T-cell (primary cell): ENCODE measurements at regions not wholly inside any gene's neighbourhood (a gene's known extent, or its start where the extent isn't known, plus 50 kb on each side); places are given as distances from the start of the nearest gene placed in this dataset.

Source experiments
- ATAC-seq, 4 experiments: fragments of 200-7000 bp in 3 of 4; fragments of 150-1000 bp in 1 of 4; cut with Tn5 transposase; replicated peaks in 1 of 4; 1 replicate in 3 of 4; 2 replicates in 1 of 4; pipeline ENCODE4 v1.10.0; 2021; ENCODE audit warnings: moderate library complexity in 3 of 4, mild to moderate bottlenecking in 2 of 4, moderate number of reproducible peaks in 1 of 4
- CTCF ChIA-PET, 2 donors: fragments of 300-600 bp; sonication (Branson Sonifier 250); formaldehyde crosslinking; loops; one replicate each; lab custom pipeline; 2022; ENCODE audit warnings: antibody characterized with exemption in 2 of 2; lab: Charles Lee
- POLR2A ChIA-PET, 2 donors: fragments of 300-600 bp; sonication (Branson Sonifier 250); formaldehyde crosslinking; loops; one replicate each; lab custom pipeline; 2022; ENCODE audit warnings: antibody characterized with exemption in 2 of 2; lab: Charles Lee
- DNase-seq, 35 experiments: peaks; one replicate each; pipeline versions ENCODE4 v3.0.0 to v3.0.0-alpha.2; 2013 to 2023
- H3K27ac ChIP-seq: one replicate; pipeline ENCODE4 v1.5.1; 2013; ENCODE audit warnings: low read length
- H3K27me3 ChIP-seq, 2 experiments: replicated peaks in 1 of 2; 1 replicate in 1 of 2; 2 replicates in 1 of 2; pipeline versions ENCODE4 v1.6.1 to v1.7.0; 2013; ENCODE audit warnings: low read length in 1 of 2, mixed read lengths in 1 of 2; ENCODE audit not compliant: control insufficient read depth in 2 of 2, insufficient read depth in 2 of 2; ENCODE audit errors: extremely low read depth in 1 of 2
- H3K36me3 ChIP-seq, 2 donors: 1 replicate in 1 of 2; 2 replicates in 1 of 2; pipeline versions ENCODE4 v1.6.1 to v1.7.0; 2013; ENCODE audit warnings: low read length in 1 of 2; ENCODE audit not compliant: control insufficient read depth in 2 of 2, insufficient read depth in 1 of 2; ENCODE audit errors: extremely low read depth in 1 of 2
- H3K4me1 ChIP-seq, 2 experiments: 1 replicate in 1 of 2; 2 replicates in 1 of 2; pipeline versions ENCODE4 v1.6.1 to v1.7.0; 2013; ENCODE audit warnings: low read length in 2 of 2, mixed read lengths in 1 of 2; ENCODE audit not compliant: insufficient read depth in 2 of 2, control insufficient read depth in 1 of 2; ENCODE audit errors: extremely low read depth in 1 of 2
- H3K4me3 ChIP-seq, 2 donors: 1 replicate in 1 of 2; 2 replicates in 1 of 2; pipeline versions ENCODE4 v1.5.1 to v1.7.0; 2013; ENCODE audit warnings: mild to moderate bottlenecking in 2 of 2, low read length in 1 of 2, moderate library complexity in 1 of 2; ENCODE audit not compliant: control insufficient read depth in 1 of 2; ENCODE audit errors: extremely low read depth in 1 of 2
- H3K9me3 ChIP-seq: 2 replicates; pipeline ENCODE4 v1.7.0; 2013
- H3K27ac Mint-ChIP-seq, 2 donors: one replicate each; pipeline ENCODE4 v1.8.0; 2020 to 2021; ENCODE audit warnings: mild to moderate bottlenecking in 2 of 2, mixed read lengths in 2 of 2
- H3K27me3 Mint-ChIP-seq, 2 donors: one replicate each; pipeline ENCODE4 v1.8.0; 2021 to 2022; ENCODE audit warnings: mixed read lengths in 2 of 2
- H3K36me3 Mint-ChIP-seq: one replicate; pipeline ENCODE4 v1.8.0; 2021; ENCODE audit warnings: mixed read lengths
- H3K4me1 Mint-ChIP-seq, 3 donors: one replicate each; pipeline ENCODE4 v1.8.0; 2020 to 2022; ENCODE audit warnings: mixed read lengths in 3 of 3, mild to moderate bottlenecking in 1 of 3
- H3K4me3 Mint-ChIP-seq, 3 donors: one replicate each; pipeline ENCODE4 v1.8.0; 2020 to 2022; ENCODE audit warnings: mild to moderate bottlenecking in 3 of 3, mixed read lengths in 3 of 3, moderate library complexity in 3 of 3
- H3K9me3 Mint-ChIP-seq, 3 donors: one replicate each; pipeline ENCODE4 v1.8.0; 2020 to 2022; ENCODE audit warnings: mixed read lengths in 3 of 3
- WGBS: methylation state at CpG from one replicate; pipeline ENCODE4 v1.1.5; 2013; ENCODE audit warnings: missing lambda C conversion rate; ENCODE audit not compliant: insufficient coverage; 5-methylcytosine and 5-hydroxymethylcytosine counted together

- H3K9me3 Mint-ChIP-seq, result peaks cover 0 to 2% (median 0%) of the 10 kb centered on the region in 3 donors
- H3K27ac Mint-ChIP-seq, result no peak overlapping the region
- no peak for DNase-seq
- POLR2A ChIA-PET, result interaction anchor here in 1 of 2 donors (0.5 kb wide), 1 partner anchor 80 kb away, joined by 5 read pairs; no protein-coding TSS in a partner anchor
- no peak overlapping the region for H3K4me3 Mint-ChIP-seq
- CTCF ChIA-PET, result interaction anchor here in 1 of 2 donors (0.6 to 0.7 kb wide), 2 partner anchors 35 to 1193 kb away, joined by 3 read pairs; no protein-coding TSS in a partner anchor
- no peaks in the 10 kb centered on the region for H3K4me1 ChIP-seq
- H3K36me3 Mint-ChIP-seq, result no peaks in the 10 kb centered on the region
- H3K4me1 Mint-ChIP-seq, result no peaks in the 10 kb centered on the region
- H3K27me3 ChIP-seq, result no peaks in the 10 kb centered on the region
- no peaks in the 10 kb centered on the region for H3K27me3 Mint-ChIP-seq
- no peak overlapping the region for H3K4me3 ChIP-seq
- 20% methylated on average over 1 of the region's 4 CpGs for WGBS
- ATAC-seq, result no peak
- H3K9me3 ChIP-seq, result no peaks in the 10 kb centered on the region
- H3K27ac ChIP-seq, result no peak overlapping the region
- no peaks in the 10 kb centered on the region for H3K36me3 ChIP-seq
These were observed 168.3 kb upstream of the SP8 start for GRCh38 chr7:20954711-20955619.

GRCh38 chr7:20958572-20958971 is 171.9 kb upstream of the SP8 start:
- DNase-seq (no peak), ATAC-seq (no peak)
- no peak overlapping the region for H3K4me3 Mint-ChIP-seq
- Histone ChIP-seq H3K9me3 (no peaks in the 10 kb centered on the region), H3K4me1 (no peaks in the 10 kb centered on the region), H3K27me3 (no peaks in the 10 kb centered on the region), H3K27ac (no peak overlapping the region), H3K36me3 (no peaks in the 10 kb centered on the region), H3K4me3 (no peak overlapping the region)
- H3K36me3 Mint-ChIP-seq, result no peaks in the 10 kb centered on the region
- ChIA-PET POLR2A (interaction anchor here in 1 of 2 donors (0.6 kb wide), 1 partner anchor 18 kb away, joined by 3 read pairs; no protein-coding TSS in a partner anchor), CTCF (no interaction called here)
- H3K27ac Mint-ChIP-seq, result no peak overlapping the region
- WGBS, result no CpG with 5 or more reads among the region's 3 CpGs
- H3K4me1 Mint-ChIP-seq, result no peaks in the 10 kb centered on the region
- H3K9me3 Mint-ChIP-seq, result peaks cover 0 to 4% (median 0%) of the 10 kb centered on the region in 3 donors
- H3K27me3 Mint-ChIP-seq, result no peaks in the 10 kb centered on the region

GRCh38 chr7:20959281-20959680 is 172.6 kb upstream of the SP8 start:
- WGBS, result no CpG with 5 or more reads among the region's 1 CpG
- Mint-ChIP-seq H3K27me3 (no peaks in the 10 kb centered on the region), H3K36me3 (no peaks in the 10 kb centered on the region), H3K27ac (no peak overlapping the region), H3K4me1 (no peaks in the 10 kb centered on the region), H3K4me3 (no peak overlapping the region), H3K9me3 (peaks cover 0 to 4% (median 0%) of the 10 kb centered on the region in 3 donors)
- Histone ChIP-seq H3K27ac (no peak overlapping the region), H3K9me3 (no peaks in the 10 kb centered on the region), H3K36me3 (no peaks in the 10 kb centered on the region), H3K27me3 (no peaks in the 10 kb centered on the region), H3K4me3 (no peak overlapping the region), H3K4me1 (no peaks in the 10 kb centered on the region)
- DNase-seq (no peak), ATAC-seq (no peak)
- ChIA-PET CTCF (no interaction called here), POLR2A (interaction anchor here in 1 of 2 donors (0.6 kb wide), 1 partner anchor 18 kb away, joined by 3 read pairs; no protein-coding TSS in a partner anchor)

DNA sequence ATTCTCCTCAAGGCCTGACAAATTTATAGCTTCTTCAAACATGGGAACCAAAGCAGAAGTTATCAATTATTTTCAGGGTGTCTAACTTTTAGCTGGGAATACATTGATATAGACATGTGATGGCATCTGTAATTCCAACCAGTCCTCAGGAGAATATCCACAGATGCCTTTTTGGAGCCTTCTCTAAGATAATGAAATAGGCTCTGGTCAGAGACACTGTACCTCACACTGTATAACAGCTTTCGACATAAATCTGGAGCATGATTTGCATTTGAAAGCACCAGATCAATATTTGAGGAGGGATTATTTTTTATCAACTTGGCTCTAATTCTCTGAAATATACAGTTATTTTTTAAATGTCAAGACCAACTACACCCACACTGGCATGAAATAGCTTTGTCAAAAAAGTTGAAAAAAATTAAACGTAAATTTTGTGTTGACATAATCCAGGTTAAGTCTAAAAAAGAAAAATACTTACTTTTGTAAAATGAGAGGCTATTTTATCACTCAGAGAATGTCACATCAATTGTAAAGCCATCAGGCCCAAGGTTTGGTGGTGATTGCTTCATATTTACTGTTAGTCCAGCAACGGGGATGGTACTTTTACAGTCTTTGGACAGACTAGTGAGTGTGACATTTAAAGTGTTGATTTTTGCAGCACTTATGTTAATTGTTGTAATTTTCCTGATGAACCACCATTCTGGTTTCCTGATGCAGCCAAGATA is 177.0 kb upstream of the SP8 start:
- no peak for DNase-seq
- Mint-ChIP-seq H3K36me3 (no peaks in the 10 kb centered on the region), H3K9me3 (peaks cover 0 to 4% (median 0%) of the 10 kb centered on the region in 3 donors), H3K27me3 (peaks cover 0 to 6% of the 10 kb centered on the region in 2 donors), H3K27ac (no peak overlapping the region), H3K4me3 (no peak overlapping the region), H3K4me1 (no peaks in the 10 kb centered on the region)
- 83% methylated on average over 1 of the region's 3 CpGs for WGBS
- CTCF ChIA-PET, result no interaction called here
- no peak for ATAC-seq
- Histone ChIP-seq H3K27me3 (no peaks in the 10 kb centered on the region), H3K9me3 (no peaks in the 10 kb centered on the region), H3K36me3 (no peaks in the 10 kb centered on the region), H3K27ac (no peak overlapping the region), H3K4me1 (no peaks in the 10 kb centered on the region), H3K4me3 (no peak overlapping the region)
- POLR2A ChIA-PET, result no interaction called here

DNA sequence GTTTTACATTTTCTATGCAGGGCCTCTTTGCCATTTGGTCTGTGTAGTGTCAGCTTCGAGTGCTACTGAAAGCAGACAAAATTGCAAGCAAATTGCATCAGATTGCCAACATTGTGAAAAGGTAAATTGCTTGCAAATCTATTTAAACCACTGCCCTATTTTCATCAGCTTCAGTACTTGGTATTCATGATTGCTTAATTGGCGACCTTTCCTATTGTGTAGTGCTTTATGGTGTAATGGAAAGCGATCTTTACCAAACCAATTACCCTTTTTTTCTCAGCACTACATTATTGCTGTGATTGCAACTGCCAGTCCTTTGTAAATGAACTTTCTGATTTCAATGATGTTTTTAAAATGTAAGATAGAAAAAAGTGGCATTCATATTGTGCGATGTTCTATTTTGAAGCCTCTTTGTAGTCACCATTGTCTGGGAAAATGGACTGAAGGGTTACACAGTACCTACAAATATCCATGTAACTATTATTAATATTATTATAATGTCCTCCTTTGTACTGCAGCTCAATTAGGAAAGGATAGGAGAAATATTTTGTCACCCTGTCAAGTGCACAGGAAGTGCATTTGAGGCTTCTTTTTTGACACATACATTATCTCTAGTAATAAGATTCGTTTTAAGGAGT is 177.7 kb upstream of the SP8 start:
- Mint-ChIP-seq H3K27me3 (peaks cover 0 to 6% of the 10 kb centered on the region in 2 donors), H3K36me3 (no peaks in the 10 kb centered on the region), H3K27ac (no peak overlapping the region), H3K4me1 (no peaks in the 10 kb centered on the region), H3K4me3 (no peak overlapping the region), H3K9me3 (peaks cover 0 to 4% (median 0%) of the 10 kb centered on the region in 3 donors)
- ChIA-PET POLR2A (no interaction called here), CTCF (no interaction called here)
- DNase-seq (no peak), ATAC-seq (no peak)
- no peaks in the 10 kb centered on the region for H3K4me1 ChIP-seq
- H3K36me3 ChIP-seq, result no peaks in the 10 kb centered on the region
- H3K27me3 ChIP-seq, result no peaks in the 10 kb centered on the region
- no peak overlapping the region for H3K4me3 ChIP-seq
- H3K9me3 ChIP-seq, result no peaks in the 10 kb centered on the region
- WGBS, result no CpG with 5 or more reads among the region's 5 CpGs
- H3K27ac ChIP-seq, result no peak overlapping the region

GRCh38 chr7:20971219-20971618 is 184.5 kb upstream of the SP8 start:
- ATAC-seq, result no peak
- H3K36me3 ChIP-seq, result no peaks in the 10 kb centered on the region
- H3K4me1 ChIP-seq, result no peaks in the 10 kb centered on the region
- Mint-ChIP-seq H3K27me3 (peaks cover 0 to 6% of the 10 kb centered on the region in 2 donors), H3K9me3 (no peaks in the 10 kb centered on the region), H3K36me3 (no peaks in the 10 kb centered on the region), H3K27ac (no peak overlapping the region), H3K4me3 (no peak overlapping the region), H3K4me1 (no peaks in the 10 kb centered on the region)
- H3K27me3 ChIP-seq, result no peaks in the 10 kb centered on the region
- 69% methylated on average over 2 of the region's 3 CpGs for WGBS
- no peaks in the 10 kb centered on the region for H3K9me3 ChIP-seq
- DNase-seq, result no peak
- no peak overlapping the region for H3K27ac ChIP-seq
- no peak overlapping the region for H3K4me3 ChIP-seq
- ChIA-PET POLR2A (no interaction called here), CTCF (no interaction called here)
